ENCODE measurements at regions not wholly inside any gene's neighbourhood (a gene's known extent, or its start where the extent isn't known, plus 50 kb on each side); places are given as distances from the start of the nearest gene placed in this dataset.

- no peaks in the 10 kb centered on the region for H3K36me3 ChIP-seq (ENCODE audit: low read length)
- H3K27me3 ChIP-seq (ENCODE audit: low read length), result no peaks in the 10 kb centered on the region
- 0 out of 2 replicates have a peak, but pooled peaks cover 4% of the 10 kb centered on the region for H3K9me2 ChIP-seq (replicated peaks; ENCODE audit: insufficient read depth, low read length)
- H4K20me1 ChIP-seq (ENCODE audit: low read depth, low read length), result no peaks in the 10 kb centered on the region
- H3K9me3 ChIP-seq (ENCODE audit: insufficient read depth, low read length), result no peaks in the 10 kb centered on the region
- H3K9ac ChIP-seq (ENCODE audit: low read length), result no peak overlapping the region
- H3K27ac ChIP-seq (ENCODE audit: low read depth, low read length), result no peak overlapping the region
- H3F3A ChIP-seq (ENCODE audit: insufficient read depth), result no peaks in the 10 kb centered on the region
- no peak for TF ChIP-seq EZH2phosphoT487 (conservative IDR thresholded peaks at IDR 0.05; ENCODE audit: low read length)
- no peaks in the 10 kb centered on the region for H3K79me2 ChIP-seq (ENCODE audit: insufficient read depth, low read length)
- H3K4me3 ChIP-seq (ENCODE audit: insufficient read depth, low read length, poor library complexity, severe bottlenecking), result no peak overlapping the region
- no peak overlapping the region for H3K4me2 ChIP-seq (ENCODE audit: low read depth, low read length, poor library complexity, severe bottlenecking)
- H2AFZ ChIP-seq (ENCODE audit: low read depth, low read length, severe bottlenecking), result no peak overlapping the region
Observed at GRCh38 chr13:89382981-89383380, 1711.8 kb downstream of the SLITRK5 start.

- Histone ChIP-seq H4K20me1 (ENCODE audit: low read depth, low read length) (no peaks in the 10 kb centered on the region), H3K4me3 (ENCODE audit: insufficient read depth, low read length, poor library complexity, severe bottlenecking) (no peak overlapping the region), H3K9ac (ENCODE audit: low read length) (no peak overlapping the region), H3K9me3 (ENCODE audit: insufficient read depth, low read length) (no peaks in the 10 kb centered on the region), H3F3A (ENCODE audit: insufficient read depth) (no peaks in the 10 kb centered on the region), H2AFZ (ENCODE audit: low read depth, low read length, severe bottlenecking) (no peak overlapping the region), H3K9me2 (replicated peaks; ENCODE audit: insufficient read depth, low read length) (0 out of 2 replicates have a peak, but pooled peaks cover 4% of the 10 kb centered on the region), H3K79me2 (ENCODE audit: insufficient read depth, low read length) (no peaks in the 10 kb centered on the region), H3K27ac (ENCODE audit: low read depth, low read length) (no peak overlapping the region), H3K36me3 (ENCODE audit: low read length) (no peaks in the 10 kb centered on the region), H3K27me3 (ENCODE audit: low read length) (no peaks in the 10 kb centered on the region), H3K4me2 (ENCODE audit: low read depth, low read length, poor library complexity, severe bottlenecking) (no peak overlapping the region)
- no peak for TF ChIP-seq CTCF (IDR thresholded peaks at IDR 0.05; ENCODE audit: insufficient read depth, low read length, poor library complexity, severe bottlenecking)
- TF ChIP-seq EZH2phosphoT487 (conservative IDR thresholded peaks at IDR 0.05; ENCODE audit: low read length), result no peak
Observed at GRCh38 chr13:89383891-89384290, 1712.7 kb downstream of the SLITRK5 start.

- Histone ChIP-seq H3K9me3 (ENCODE audit: insufficient read depth, low read length) (no peaks in the 10 kb centered on the region), H3K79me2 (ENCODE audit: insufficient read depth, low read length) (no peaks in the 10 kb centered on the region), H3K27ac (ENCODE audit: low read depth, low read length) (no peak overlapping the region), H2AFZ (ENCODE audit: low read depth, low read length, severe bottlenecking) (no peak overlapping the region), H3K4me2 (ENCODE audit: low read depth, low read length, poor library complexity, severe bottlenecking) (no peak overlapping the region), H3K9me2 (replicated peaks; ENCODE audit: insufficient read depth, low read length) (no peaks in the 10 kb centered on the region), H3K27me3 (ENCODE audit: low read length) (no peaks in the 10 kb centered on the region), H3K4me3 (ENCODE audit: insufficient read depth, low read length, poor library complexity, severe bottlenecking) (no peak overlapping the region), H4K20me1 (ENCODE audit: low read depth, low read length) (no peaks in the 10 kb centered on the region), H3K9ac (ENCODE audit: low read length) (no peak overlapping the region), H3F3A (ENCODE audit: insufficient read depth) (no peaks in the 10 kb centered on the region), H3K36me3 (ENCODE audit: low read length) (no peaks in the 10 kb centered on the region)
- TF ChIP-seq CTCF (IDR thresholded peaks at IDR 0.05; ENCODE audit: insufficient read depth, low read length, poor library complexity, severe bottlenecking) (no peak), EZH2phosphoT487 (conservative IDR thresholded peaks at IDR 0.05; ENCODE audit: low read length) (no peak)
Observed at GRCh38 chr13:89393758-89394304, 1722.7 kb downstream of the SLITRK5 start.

GRCh38 chr13:89401264-89401675, 1730.1 kb downstream of the SLITRK5 start:
- H4K20me1 ChIP-seq (ENCODE audit: low read depth, low read length), result no peaks in the 10 kb centered on the region
- H3K4me3 ChIP-seq (ENCODE audit: insufficient read depth, low read length, poor library complexity, severe bottlenecking), result no peak overlapping the region
- H3K4me2 ChIP-seq (ENCODE audit: low read depth, low read length, poor library complexity, severe bottlenecking), result no peak overlapping the region
- no peaks in the 10 kb centered on the region for H3K9me3 ChIP-seq (ENCODE audit: insufficient read depth, low read length)
- H3K79me2 ChIP-seq (ENCODE audit: insufficient read depth, low read length), result no peaks in the 10 kb centered on the region
- no peak overlapping the region for H3K9ac ChIP-seq (ENCODE audit: low read length)
- TF ChIP-seq EZH2phosphoT487 (conservative IDR thresholded peaks at IDR 0.05; ENCODE audit: low read length) (no peak), CTCF (IDR thresholded peaks at IDR 0.05; ENCODE audit: insufficient read depth, low read length, poor library complexity, severe bottlenecking) (no peak)
- no peaks in the 10 kb centered on the region for H3F3A ChIP-seq (ENCODE audit: insufficient read depth)
- no peak overlapping the region for H2AFZ ChIP-seq (ENCODE audit: low read depth, low read length, severe bottlenecking)
- no peaks in the 10 kb centered on the region for H3K27me3 ChIP-seq (ENCODE audit: low read length)
- no peaks in the 10 kb centered on the region for H3K36me3 ChIP-seq (ENCODE audit: low read length)
- no peaks in the 10 kb centered on the region for H3K9me2 ChIP-seq (replicated peaks; ENCODE audit: insufficient read depth, low read length)
- no peak overlapping the region for H3K27ac ChIP-seq (ENCODE audit: low read depth, low read length)
